Ovary (tissue), 7 donors: ENCODE measurements at regions not wholly inside any gene's neighbourhood (a gene's known extent, or its start where the extent isn't known, plus 50 kb on each side); places are given as distances from the start of the nearest gene placed in this dataset.

Experiments used
- DNase-seq, 5 donors: peaks; one replicate each; pipeline ENCODE4 v3.0.0-alpha.2; 2019 to 2020
- H3K27ac ChIP-seq, 2 donors: fragments of 200-600 bp; one replicate each; pipeline versions ENCODE4 v1.5.1 to v1.8.0; 2019 to 2022
- H3K27me3 ChIP-seq: fragments of 200-600 bp; one replicate; pipeline ENCODE4 v1.8.0; 2022
- H3K36me3 ChIP-seq: fragments of 200-600 bp; sonication (generic); one replicate; pipeline ENCODE4 v1.5.1; 2019
- H3K4me1 ChIP-seq: one replicate; pipeline ENCODE4 v1.8.1; 2013; ENCODE audit warnings: mild to moderate bottlenecking, moderate library complexity; ENCODE audit not compliant: insufficient read depth
- H3K4me3 ChIP-seq: fragments of 200-600 bp; sonication (generic); one replicate; pipeline ENCODE4 v1.5.1; 2017
- H3K9me3 ChIP-seq, 2 donors: fragments of 200-600 bp in 1 of 2; sonication (generic) in 1 of 2; one replicate each; pipeline versions ENCODE4 v1.5.1 to v1.8.1; 2013 to 2019; ENCODE audit warnings: mild to moderate bottlenecking in 1 of 2, moderate library complexity in 1 of 2
- CTCF ChIP-seq, 3 donors: fragments of 450-650 bp in 2 of 3; fragments of 200-600 bp in 1 of 3; IDR thresholded peaks; one replicate each; pipeline versions ENCODE4 v1.5.1 to v1.8.0; 2016 to 2022; ENCODE audit warnings: antibody characterized with exemption in 3 of 3, mild to moderate bottlenecking in 1 of 3
- EP300 ChIP-seq: sonication (generic); formaldehyde crosslinking; IDR thresholded peaks from one replicate; pipeline ENCODE4 v1.6.1; 2017; ENCODE audit warnings: antibody characterized with exemption
- POLR2A ChIP-seq: fragments of 450-650 bp; IDR thresholded peaks from one replicate; pipeline ENCODE4 v1.6.1; 2017; ENCODE audit warnings: antibody characterized with exemption, mild to moderate bottlenecking, moderate library complexity
- WGBS, 3 donors: extraction: QIAGEN DNeasy Blood & Tissue Kit in 1 of 3; methylation state at CpG; one replicate each; pipeline versions ENCODE4 v1.1.5 to v1.1.7; 2013 to 2017; 5-methylcytosine and 5-hydroxymethylcytosine counted together
- intact Hi-C, 4 donors: fragments of 100-400 bp; cut with DNase I; formaldehyde crosslinking; loops; one replicate each; pipeline versions ENCODE4 v1.11.0 to v1.15.1; 2022 to 2023
- donor health status: DM: no; HTN: no; CAD: no; lungs with moderate emphysema.
- donor health status: DM: no; HTN: no; CAD: no.
- donor health status: Bipolar disorder and iron deficiency.
- donor health status: DM: no; HTN: no; CAD: no.
- donor health status: DM: yes; HTN: yes; CAD: no.

GRCh38 chr12:19048943-19049342, 80.6 kb upstream of the PLEKHA5 start:
- H3K36me3 ChIP-seq: no peaks in the 10 kb centered on the region
- WGBS, 3 donors: 92 to 94% (median 93%) methylated on average over 3 of the region's 3 CpGs
- peaks cover 3% of the 10 kb centered on the region for H3K4me1 ChIP-seq
- H3K27ac ChIP-seq: no peak overlapping the region
- H3K9me3 ChIP-seq: no peaks in the 10 kb centered on the region
- no peaks in the 10 kb centered on the region for H3K27me3 ChIP-seq
- no peak for DNase-seq
- H3K4me3 ChIP-seq: no peak overlapping the region
- TF ChIP-seq EP300 (no peak), POLR2A (no peak), CTCF (IDR thresholded peaks at IDR 0.05) (no peak)
- intact Hi-C loops: no loop called here

- TF ChIP-seq POLR2A (no peak), CTCF (IDR thresholded peaks at IDR 0.05) (no peak), EP300 (no peak)
- 38 to 50% (median 43%) methylated on average over 2 of the region's 2 CpGs for WGBS, 3 donors
These were observed 76.8 kb upstream of the PLEKHA5 start for GRCh38 chr12:19052689-19053088.

DNA sequence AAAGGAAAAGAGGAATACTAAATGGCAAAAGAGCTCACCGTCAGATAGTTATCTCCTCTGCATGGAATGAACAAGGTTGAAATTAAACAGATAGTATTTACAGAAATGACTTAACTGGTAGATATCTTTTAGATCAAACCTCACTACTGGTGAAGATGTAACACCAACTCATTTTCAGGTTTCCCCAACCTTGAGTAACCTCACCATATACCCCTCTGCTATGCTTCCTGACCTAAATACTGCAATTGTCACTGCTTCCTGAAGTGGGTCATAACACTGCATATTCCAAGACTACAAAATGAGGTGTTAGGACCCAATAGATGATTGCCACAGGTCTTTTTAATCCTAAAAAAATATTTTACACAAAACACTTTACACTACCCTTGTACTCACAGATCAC, 76.3 kb upstream of the PLEKHA5 start:
- WGBS, 3 donors: 92 to 100% (median 95%) methylated on average over 1 of the region's 1 CpG
- no peak for DNase-seq
- TF ChIP-seq EP300 (no peak), POLR2A (no peak), CTCF (IDR thresholded peaks at IDR 0.05) (no peak)
- intact Hi-C loops: no loop called here
- Histone ChIP-seq H3K9me3 (no peaks in the 10 kb centered on the region), H3K4me3 (no peak overlapping the region), H3K27me3 (no peaks in the 10 kb centered on the region), H3K36me3 (no peaks in the 10 kb centered on the region), H3K4me1 (no peaks in the 10 kb centered on the region), H3K27ac (no peak overlapping the region)

More at GRCh38 chr12:19052689-19053088, 76.8 kb upstream of the PLEKHA5 start:
- intact Hi-C loops: no loop called here
- Histone ChIP-seq H3K27me3 (no peaks in the 10 kb centered on the region), H3K9me3 (no peaks in the 10 kb centered on the region), H3K27ac (no peak overlapping the region), H3K36me3 (no peaks in the 10 kb centered on the region), H3K4me1 (no peaks in the 10 kb centered on the region), H3K4me3 (no peak overlapping the region)
- no peak for DNase-seq

- Histone ChIP-seq H3K36me3 (no peaks in the 10 kb centered on the region), H3K4me3 (no peak overlapping the region), H3K27ac (no peak overlapping the region), H3K9me3 (no peaks in the 10 kb centered on the region), H3K4me1 (peaks cover 3% of the 10 kb centered on the region), H3K27me3 (no peaks in the 10 kb centered on the region)
- intact Hi-C loops: no loop called here
- TF ChIP-seq CTCF (IDR thresholded peaks at IDR 0.05) (no peak), POLR2A (no peak), EP300 (no peak)
- 86 to 100% (median 90%) methylated on average over 1 of the region's 1 CpG for WGBS, 3 donors
- no peak for DNase-seq
These were observed 75.5 kb upstream of the PLEKHA5 start for GRCh38 chr12:19054035-19054434.

DNA sequence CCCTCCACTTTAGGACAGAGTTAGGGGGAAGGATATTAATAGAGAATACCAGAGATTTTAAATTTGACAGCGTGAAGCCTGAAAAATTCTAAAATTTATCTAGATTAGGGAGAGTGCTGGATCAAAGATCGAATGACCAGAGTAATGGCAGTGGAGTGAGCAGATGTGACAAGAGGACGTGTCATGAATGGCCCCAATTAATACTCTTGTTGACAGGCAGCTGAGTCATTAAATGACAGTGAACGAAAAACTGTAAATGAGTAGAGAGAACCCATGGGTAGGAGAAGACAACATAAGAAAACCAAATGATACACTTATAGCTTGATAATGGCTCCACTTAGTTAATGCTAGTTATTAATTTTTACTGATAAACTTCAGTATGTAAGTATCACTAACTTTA, 73.9 kb upstream of the PLEKHA5 start:
- no peak overlapping the region for H3K4me3 ChIP-seq
- intact Hi-C loops: no loop called here
- no peaks in the 10 kb centered on the region for H3K9me3 ChIP-seq
- 95 to 98% (median 97%) methylated on average over 4 of the region's 4 CpGs for WGBS, 3 donors
- H3K36me3 ChIP-seq: no peaks in the 10 kb centered on the region
- H3K4me1 ChIP-seq: peaks cover 3% of the 10 kb centered on the region
- H3K27ac ChIP-seq: no peak overlapping the region
- no peak for DNase-seq
- TF ChIP-seq POLR2A: no peak
- no peaks in the 10 kb centered on the region for H3K27me3 ChIP-seq
